Liver (tissue), 8 donors: ENCODE measurements at regions not wholly inside any gene's neighbourhood (a gene's known extent, or its start where the extent isn't known, plus 50 kb on each side); places are given as distances from the start of the nearest gene placed in this dataset.

Source experiments
- DNase-seq: peaks from one replicate; pipeline ENCODE4 v3.0.0-alpha.2; 2017; ENCODE audit warnings: low spot score
- H3K27ac ChIP-seq, 2 donors: one replicate each; pipeline ENCODE4 v1.7.0; 2013; ENCODE audit warnings: inconsistent platforms in 2 of 2, low read length in 2 of 2, control low read depth in 1 of 2, low read depth in 1 of 2, mild to moderate bottlenecking in 1 of 2
- H3K27me3 ChIP-seq, 4 donors: one replicate each; pipeline versions ENCODE4 v1.6.1 to v1.7.0; 2013; ENCODE audit warnings: low read length in 3 of 4, inconsistent platforms in 1 of 4, mild to moderate bottlenecking in 1 of 4, moderate library complexity in 1 of 4; ENCODE audit not compliant: control insufficient read depth in 4 of 4, insufficient read depth in 4 of 4
- H3K36me3 ChIP-seq, 4 donors: one replicate each; pipeline versions ENCODE4 v1.6.1 to v1.7.0; 2013; ENCODE audit warnings: low read length in 3 of 4, mild to moderate bottlenecking in 3 of 4, low read depth in 1 of 4, moderate library complexity in 1 of 4; ENCODE audit not compliant: control insufficient read depth in 4 of 4, insufficient read depth in 3 of 4
- H3K4me1 ChIP-seq, 4 donors: one replicate each; pipeline versions ENCODE4 v1.6.1 to v1.7.0; 2013; ENCODE audit warnings: low read length in 3 of 4, mild to moderate bottlenecking in 3 of 4, moderate library complexity in 1 of 4; ENCODE audit not compliant: control insufficient read depth in 4 of 4, insufficient read depth in 4 of 4
- H3K4me3 ChIP-seq, 3 donors: one replicate each; pipeline versions ENCODE4 v1.6.1 to v1.7.0; 2013; ENCODE audit warnings: low read length in 3 of 3, control low read depth in 1 of 3, low read depth in 1 of 3, mild to moderate bottlenecking in 1 of 3
- H3K9ac ChIP-seq, 2 donors: one replicate each; pipeline ENCODE4 v1.7.0; 2013; ENCODE audit warnings: low read length in 2 of 2, mild to moderate bottlenecking in 2 of 2, moderate library complexity in 2 of 2, control low read depth in 1 of 2, low read depth in 1 of 2
- H3K9me3 ChIP-seq, 4 donors: one replicate each; pipeline versions ENCODE4 v1.6.1 to v1.7.0; 2013; ENCODE audit warnings: low read length in 3 of 4; ENCODE audit not compliant: control insufficient read depth in 4 of 4
- EGR1 ChIP-seq, 2 donors: IDR thresholded peaks; 2 replicates each; pipeline ENCODE4 v1.6.1; 2016 to 2018; ENCODE audit warnings: antibody characterized with exemption in 2 of 2, low read depth in 2 of 2
- FOXA1 ChIP-seq: IDR thresholded peaks from 2 replicates; pipeline ENCODE4 v1.6.1; 2016; ENCODE audit warnings: antibody characterized with exemption
- FOXA2 ChIP-seq: IDR thresholded peaks from 2 replicates; pipeline ENCODE4 v1.6.1; 2016; ENCODE audit warnings: antibody characterized with exemption
- GABPA ChIP-seq, 2 donors: IDR thresholded peaks in 1 of 2; conservative IDR thresholded peaks in 1 of 2; 2 replicates each; pipeline ENCODE4 v1.6.1; 2016; ENCODE audit warnings: antibody characterized with exemption in 2 of 2, mild to moderate bottlenecking in 1 of 2, moderate library complexity in 1 of 2
- HNF4A ChIP-seq, 2 donors: conservative IDR thresholded peaks; 2 replicates each; pipeline ENCODE4 v1.6.1; 2016; ENCODE audit warnings: antibody characterized with exemption in 2 of 2, mild to moderate bottlenecking in 2 of 2
- JUND ChIP-seq, 2 donors: IDR thresholded peaks; 2 replicates each; pipeline ENCODE4 v1.6.1; 2016; ENCODE audit warnings: antibody characterized with exemption in 2 of 2
- NR2F2 ChIP-seq: IDR thresholded peaks from 2 replicates; pipeline ENCODE4 v1.6.1; 2016; ENCODE audit warnings: antibody characterized with exemption
- RAD21 ChIP-seq, 2 donors: IDR thresholded peaks; 2 replicates each; pipeline ENCODE4 v1.6.1; 2016; ENCODE audit warnings: antibody characterized with exemption in 2 of 2, mild to moderate bottlenecking in 2 of 2
- RXRA ChIP-seq, 2 donors: IDR thresholded peaks; 2 replicates each; pipeline ENCODE4 v1.6.1; 2017 to 2018; ENCODE audit warnings: antibody characterized with exemption in 2 of 2, mild to moderate bottlenecking in 1 of 2
- SP1 ChIP-seq: IDR thresholded peaks from 2 replicates; pipeline ENCODE4 v1.6.1; 2018; ENCODE audit warnings: antibody characterized with exemption, mild to moderate bottlenecking
- YY1 ChIP-seq: IDR thresholded peaks from 2 replicates; pipeline ENCODE4 v1.6.1; 2016; ENCODE audit warnings: antibody characterized with exemption, mild to moderate bottlenecking
- WGBS: extraction: QIAGEN DNeasy Blood & Tissue Kit; methylation state at CpG from one replicate; pipeline ENCODE4 v1.1.7; 2013; 5-methylcytosine and 5-hydroxymethylcytosine counted together
- TF ChIP-seq, protein P1 (sequence below): IDR thresholded peaks from 2 replicates; pipeline ENCODE4 v1.6.1; 2016; ENCODE audit warnings: antibody characterized with exemption, mild to moderate bottlenecking
- TF ChIP-seq, protein P2 (sequence below): fragments of 150-350 bp; IDR thresholded peaks from 2 replicates; pipeline ENCODE4 v1.5.1; 2017; ENCODE audit warnings: improper control_type of control experiment, low read depth, low read length; ENCODE audit not compliant: missing input control
- TF ChIP-seq, protein P3 (sequence below): IDR thresholded peaks from 2 replicates; pipeline ENCODE4 v1.6.1; 2016; ENCODE audit warnings: antibody characterized with exemption
- donor health status: healthy.
- donor health status: healthy.
- donor health status: healthy.
- donor health status: healthy.
- donor health status: healthy.

DNA sequence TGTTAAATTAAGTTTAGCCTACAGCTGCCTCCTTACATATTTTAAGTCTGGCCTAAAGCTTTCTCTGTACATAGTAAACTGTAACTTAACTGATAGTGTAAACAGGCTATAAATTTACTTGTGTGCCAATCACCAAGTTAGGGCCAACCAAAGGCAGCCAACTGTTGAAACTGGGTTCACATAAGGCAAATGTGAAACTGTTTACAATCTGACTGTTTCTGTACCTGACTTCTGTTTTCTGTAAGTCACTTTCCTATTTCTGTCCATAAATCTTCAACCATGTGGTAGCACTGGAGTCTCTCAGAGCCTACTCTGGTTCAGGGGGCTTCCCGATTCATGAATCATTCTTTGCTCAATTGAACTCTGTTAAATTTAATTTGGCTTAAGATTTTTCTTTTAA, 103.1 kb downstream of the RAP2A start (continued):
- TF ChIP-seq, protein P1, sequence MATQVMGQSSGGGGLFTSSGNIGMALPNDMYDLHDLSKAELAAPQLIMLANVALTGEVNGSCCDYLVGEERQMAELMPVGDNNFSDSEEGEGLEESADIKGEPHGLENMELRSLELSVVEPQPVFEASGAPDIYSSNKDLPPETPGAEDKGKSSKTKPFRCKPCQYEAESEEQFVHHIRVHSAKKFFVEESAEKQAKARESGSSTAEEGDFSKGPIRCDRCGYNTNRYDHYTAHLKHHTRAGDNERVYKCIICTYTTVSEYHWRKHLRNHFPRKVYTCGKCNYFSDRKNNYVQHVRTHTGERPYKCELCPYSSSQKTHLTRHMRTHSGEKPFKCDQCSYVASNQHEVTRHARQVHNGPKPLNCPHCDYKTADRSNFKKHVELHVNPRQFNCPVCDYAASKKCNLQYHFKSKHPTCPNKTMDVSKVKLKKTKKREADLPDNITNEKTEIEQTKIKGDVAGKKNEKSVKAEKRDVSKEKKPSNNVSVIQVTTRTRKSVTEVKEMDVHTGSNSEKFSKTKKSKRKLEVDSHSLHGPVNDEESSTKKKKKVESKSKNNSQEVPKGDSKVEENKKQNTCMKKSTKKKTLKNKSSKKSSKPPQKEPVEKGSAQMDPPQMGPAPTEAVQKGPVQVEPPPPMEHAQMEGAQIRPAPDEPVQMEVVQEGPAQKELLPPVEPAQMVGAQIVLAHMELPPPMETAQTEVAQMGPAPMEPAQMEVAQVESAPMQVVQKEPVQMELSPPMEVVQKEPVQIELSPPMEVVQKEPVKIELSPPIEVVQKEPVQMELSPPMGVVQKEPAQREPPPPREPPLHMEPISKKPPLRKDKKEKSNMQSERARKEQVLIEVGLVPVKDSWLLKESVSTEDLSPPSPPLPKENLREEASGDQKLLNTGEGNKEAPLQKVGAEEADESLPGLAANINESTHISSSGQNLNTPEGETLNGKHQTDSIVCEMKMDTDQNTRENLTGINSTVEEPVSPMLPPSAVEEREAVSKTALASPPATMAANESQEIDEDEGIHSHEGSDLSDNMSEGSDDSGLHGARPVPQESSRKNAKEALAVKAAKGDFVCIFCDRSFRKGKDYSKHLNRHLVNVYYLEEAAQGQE, result no peak
- TF ChIP-seq HNF4A (conservative IDR thresholded peaks at IDR 0.05) (no peak), RXRA (IDR thresholded peaks at IDR 0.05) (no peak), GABPA (IDR thresholded peaks at IDR 0.05 in 1 of 2, conservative IDR thresholded peaks at IDR 0.05 in 1 of 2) (no peak), EGR1 (IDR thresholded peaks at IDR 0.05; ENCODE audit: low read depth in 2 of 2) (no peak), RAD21 (IDR thresholded peaks at IDR 0.05) (no peak), NR2F2 (no peak)

DNA sequence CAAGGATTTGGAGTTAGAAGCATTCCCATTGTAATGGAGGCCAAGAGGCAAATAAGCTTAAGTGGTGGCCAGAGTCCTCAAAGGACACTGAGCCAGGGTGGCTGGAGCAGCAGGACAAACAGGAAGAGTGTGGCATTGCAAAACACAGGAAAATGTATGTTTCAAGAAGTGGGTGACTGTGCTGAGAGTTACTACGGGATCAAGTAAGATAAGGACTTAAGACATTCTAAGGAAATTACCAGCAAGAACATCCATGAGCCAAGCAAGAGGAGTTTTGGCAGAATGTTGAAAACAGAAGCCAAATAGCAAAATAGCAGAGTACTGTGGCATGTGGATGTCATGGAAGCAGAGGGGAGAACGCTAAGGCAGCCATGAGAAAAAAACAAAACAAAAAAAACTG, 104.2 kb downstream of the RAP2A start:
- H3K27me3 ChIP-seq, result no peaks in the 10 kb centered on the region
- no peak for DNase-seq
- H3K4me3 ChIP-seq, result no peak overlapping the region
- H3K9ac ChIP-seq, result no peak overlapping the region
- TF ChIP-seq, protein P1, result no peak
- no peak for TF ChIP-seq FOXA2
- TF ChIP-seq YY1, result no peak
- no peak for TF ChIP-seq RAD21 (IDR thresholded peaks at IDR 0.05)
- no peak for TF ChIP-seq SP1
- TF ChIP-seq EGR1 (IDR thresholded peaks at IDR 0.05; ENCODE audit: low read depth in 2 of 2), result no peak
- TF ChIP-seq, protein P2, sequence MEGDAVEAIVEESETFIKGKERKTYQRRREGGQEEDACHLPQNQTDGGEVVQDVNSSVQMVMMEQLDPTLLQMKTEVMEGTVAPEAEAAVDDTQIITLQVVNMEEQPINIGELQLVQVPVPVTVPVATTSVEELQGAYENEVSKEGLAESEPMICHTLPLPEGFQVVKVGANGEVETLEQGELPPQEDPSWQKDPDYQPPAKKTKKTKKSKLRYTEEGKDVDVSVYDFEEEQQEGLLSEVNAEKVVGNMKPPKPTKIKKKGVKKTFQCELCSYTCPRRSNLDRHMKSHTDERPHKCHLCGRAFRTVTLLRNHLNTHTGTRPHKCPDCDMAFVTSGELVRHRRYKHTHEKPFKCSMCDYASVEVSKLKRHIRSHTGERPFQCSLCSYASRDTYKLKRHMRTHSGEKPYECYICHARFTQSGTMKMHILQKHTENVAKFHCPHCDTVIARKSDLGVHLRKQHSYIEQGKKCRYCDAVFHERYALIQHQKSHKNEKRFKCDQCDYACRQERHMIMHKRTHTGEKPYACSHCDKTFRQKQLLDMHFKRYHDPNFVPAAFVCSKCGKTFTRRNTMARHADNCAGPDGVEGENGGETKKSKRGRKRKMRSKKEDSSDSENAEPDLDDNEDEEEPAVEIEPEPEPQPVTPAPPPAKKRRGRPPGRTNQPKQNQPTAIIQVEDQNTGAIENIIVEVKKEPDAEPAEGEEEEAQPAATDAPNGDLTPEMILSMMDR, result no peak
- TF ChIP-seq RXRA (IDR thresholded peaks at IDR 0.05), result no peak
- no peak for TF ChIP-seq GABPA (IDR thresholded peaks at IDR 0.05 in 1 of 2, conservative IDR thresholded peaks at IDR 0.05 in 1 of 2)
- TF ChIP-seq FOXA1, result no peak
- TF ChIP-seq, protein P3, sequence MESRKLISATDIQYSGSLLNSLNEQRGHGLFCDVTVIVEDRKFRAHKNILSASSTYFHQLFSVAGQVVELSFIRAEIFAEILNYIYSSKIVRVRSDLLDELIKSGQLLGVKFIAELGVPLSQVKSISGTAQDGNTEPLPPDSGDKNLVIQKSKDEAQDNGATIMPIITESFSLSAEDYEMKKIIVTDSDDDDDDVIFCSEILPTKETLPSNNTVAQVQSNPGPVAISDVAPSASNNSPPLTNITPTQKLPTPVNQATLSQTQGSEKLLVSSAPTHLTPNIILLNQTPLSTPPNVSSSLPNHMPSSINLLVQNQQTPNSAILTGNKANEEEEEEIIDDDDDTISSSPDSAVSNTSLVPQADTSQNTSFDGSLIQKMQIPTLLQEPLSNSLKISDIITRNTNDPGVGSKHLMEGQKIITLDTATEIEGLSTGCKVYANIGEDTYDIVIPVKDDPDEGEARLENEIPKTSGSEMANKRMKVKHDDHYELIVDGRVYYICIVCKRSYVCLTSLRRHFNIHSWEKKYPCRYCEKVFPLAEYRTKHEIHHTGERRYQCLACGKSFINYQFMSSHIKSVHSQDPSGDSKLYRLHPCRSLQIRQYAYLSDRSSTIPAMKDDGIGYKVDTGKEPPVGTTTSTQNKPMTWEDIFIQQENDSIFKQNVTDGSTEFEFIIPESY, result no peak
- no peak for TF ChIP-seq JUND (IDR thresholded peaks at IDR 0.05)
- TF ChIP-seq NR2F2, result no peak
- H3K36me3 ChIP-seq, result no peaks in the 10 kb centered on the region
- no peaks in the 10 kb centered on the region for H3K9me3 ChIP-seq
- H3K27ac ChIP-seq, result no peak overlapping the region
- no peaks in the 10 kb centered on the region for H3K4me1 ChIP-seq
- WGBS, result 70% methylated on average over 2 of the region's 2 CpGs
